Keratinocyte (primary cell): ENCODE measurements at regions not wholly inside any gene's neighbourhood (a gene's known extent, or its start where the extent isn't known, plus 50 kb on each side); places are given as distances from the start of the nearest gene placed in this dataset.
"Not testable (repeated sequence)": the region's sequence is repeated elsewhere in the genome, so short reads cannot be mapped to it uniquely, and the experiment has no call there.

Source experiments
- DNase-seq: peaks from one replicate; pipeline ENCODE4 v3.0.0-alpha.2; 2011; ENCODE audit warnings: low read depth, missing footprints, low spot score
- FAIRE-seq: peaks from 2 replicates; lab custom pipeline; 2011; peaks lifted over from hg19 to GRCh38; lab: Jason Lieb, UNC
- H2AFZ ChIP-seq: 2 replicates; pipeline ENCODE4 v1.6.0; 2012; ENCODE audit warnings: low read length, control low read depth, inconsistent platforms; ENCODE audit not compliant: control insufficient read depth
- H3K27ac ChIP-seq: 2 replicates; pipeline ENCODE4 v1.5.1; 2011; ENCODE audit warnings: low read length; ENCODE audit not compliant: control insufficient read depth, insufficient read depth
- H3K27me3 ChIP-seq: 3 replicates; pipeline ENCODE4 v1.6.0; 2011; ENCODE audit warnings: low read length; ENCODE audit not compliant: control insufficient read depth, insufficient read depth; ENCODE audit errors: extremely low read depth
- H3K36me3 ChIP-seq, 2 experiments: 2 replicates in 1 of 2; 3 replicates in 1 of 2; pipeline ENCODE4 v1.5.1; 2011; ENCODE audit warnings: low read length in 2 of 2, mild to moderate bottlenecking in 1 of 2; ENCODE audit not compliant: control insufficient read depth in 2 of 2, insufficient read depth in 2 of 2; ENCODE audit errors: extremely low read depth in 1 of 2
- H3K4me1 ChIP-seq: 3 replicates; pipeline ENCODE4 v1.5.1; 2011; ENCODE audit warnings: low read length; ENCODE audit not compliant: control insufficient read depth, insufficient read depth; ENCODE audit errors: extremely low read depth
- H3K4me2 ChIP-seq: 3 replicates; pipeline ENCODE4 v1.6.0; 2011; ENCODE audit warnings: low read depth, low read length; ENCODE audit not compliant: control insufficient read depth, insufficient read depth; ENCODE audit errors: extremely low read depth
- H3K4me3 ChIP-seq, 3 experiments: fragments of 200-600 bp in 1 of 3; sonication (generic) in 1 of 3; 2 replicates in 2 of 3; 3 replicates in 1 of 3; pipeline ENCODE4 v1.5.1; 2011 to 2016; ENCODE audit warnings: low read length in 3 of 3, mild to moderate bottlenecking in 3 of 3, control low read depth in 2 of 3, inconsistent platforms in 1 of 3, low read depth in 1 of 3, mixed read lengths in 1 of 3, mixed run types in 1 of 3, moderate library complexity in 1 of 3; ENCODE audit not compliant: control insufficient read depth in 2 of 3, insufficient read depth in 2 of 3; ENCODE audit errors: extremely low read depth in 1 of 3
- H3K79me2 ChIP-seq: 2 replicates; pipeline ENCODE4 v1.6.0; 2012; ENCODE audit warnings: low read length; ENCODE audit not compliant: control insufficient read depth, insufficient read depth
- H3K9ac ChIP-seq: 3 replicates; pipeline ENCODE4 v1.6.0; 2011; ENCODE audit warnings: low read length; ENCODE audit not compliant: control insufficient read depth, insufficient read depth; ENCODE audit errors: extremely low read depth
- H3K9me1 ChIP-seq: 3 replicates; pipeline ENCODE4 v1.6.0; 2011; ENCODE audit warnings: low read length; ENCODE audit not compliant: control insufficient read depth, insufficient read depth; ENCODE audit errors: extremely low read depth
- H3K9me3 ChIP-seq: 2 replicates; pipeline ENCODE4 v1.5.1; 2012; ENCODE audit warnings: low read depth, low read length; ENCODE audit not compliant: control insufficient read depth
- H4K20me1 ChIP-seq: 3 replicates; pipeline ENCODE4 v1.6.0; 2011; ENCODE audit warnings: low read length; ENCODE audit not compliant: control insufficient read depth, insufficient read depth; ENCODE audit errors: extremely low read depth
- dilution Hi-C: fragments of 300-500 bp; cut with MboI; formaldehyde crosslinking; loops from one replicate; pipeline ENCODE4 v1.7.0; 2020; ENCODE audit warnings: low sequenced_read_pairs; ENCODE audit not compliant: extremely low pct_ligation_motif_present

- H3K9me3 ChIP-seq, DNase-seq, H3K4me2 ChIP-seq, H3K36me3 ChIP-seq, H3K4me1 ChIP-seq, H3K9ac ChIP-seq, H2AFZ ChIP-seq, H3K9me1 ChIP-seq, FAIRE-seq, H4K20me1 ChIP-seq, H3K4me3 ChIP-seq, H3K27ac ChIP-seq, H3K79me2 ChIP-seq, dilution Hi-C loops, H3K27me3 ChIP-seq: not testable (repeated sequence)
Measured at GRCh38 chr15:24518772-24519171, 156.8 kb upstream of the NPAP1 start.

GRCh38 chr15:24531235-24531634 is 144.3 kb upstream of the NPAP1 start:
- H4K20me1 ChIP-seq, H3K4me1 ChIP-seq, dilution Hi-C loops, DNase-seq, H2AFZ ChIP-seq, H3K27ac ChIP-seq, FAIRE-seq, H3K27me3 ChIP-seq, H3K9ac ChIP-seq, H3K9me1 ChIP-seq, H3K36me3 ChIP-seq, H3K4me2 ChIP-seq, H3K79me2 ChIP-seq, H3K9me3 ChIP-seq, H3K4me3 ChIP-seq: not testable (repeated sequence)

- H3K9me3 ChIP-seq, H4K20me1 ChIP-seq, H3K27me3 ChIP-seq, H3K9ac ChIP-seq, H3K79me2 ChIP-seq, DNase-seq, H3K4me1 ChIP-seq, FAIRE-seq, H3K36me3 ChIP-seq, dilution Hi-C loops, H3K27ac ChIP-seq, H2AFZ ChIP-seq, H3K4me3 ChIP-seq, H3K4me2 ChIP-seq, H3K9me1 ChIP-seq: not testable (repeated sequence)
Measured at GRCh38 chr15:24534032-24534431, 141.5 kb upstream of the NPAP1 start.

GRCh38 chr15:24557281-24557680 is 118.3 kb upstream of the NPAP1 start:
- H3K9ac ChIP-seq, H3K4me2 ChIP-seq, H3K4me1 ChIP-seq, H3K27me3 ChIP-seq, H3K27ac ChIP-seq, H3K9me1 ChIP-seq, H2AFZ ChIP-seq, FAIRE-seq, H3K9me3 ChIP-seq, H3K4me3 ChIP-seq, DNase-seq, dilution Hi-C loops, H3K79me2 ChIP-seq, H3K36me3 ChIP-seq, H4K20me1 ChIP-seq: not testable (repeated sequence)
